ENCODE measurements at regions not wholly inside any gene's neighbourhood (a gene's known extent, or its start where the extent isn't known, plus 50 kb on each side); places are given as distances from the start of the nearest gene placed in this dataset.

DNA sequence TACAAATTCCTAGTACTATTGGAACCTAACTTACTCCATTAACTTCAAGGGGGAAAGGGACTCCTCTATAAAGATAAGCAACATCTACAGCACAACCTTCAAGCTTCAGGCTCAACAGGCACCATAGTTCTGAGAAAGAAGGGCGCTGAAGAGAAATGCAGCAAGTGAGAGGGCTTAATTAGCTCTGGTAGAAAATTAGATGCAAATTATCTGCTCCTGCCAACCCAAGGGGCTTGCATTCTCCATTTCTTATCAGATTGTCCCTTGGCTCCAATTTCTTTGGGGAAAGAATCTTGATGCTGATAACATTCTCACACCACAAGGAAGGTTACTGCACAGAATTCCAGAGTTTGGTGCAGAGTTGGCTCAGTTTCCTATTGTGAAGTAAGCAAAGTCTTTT lies 214.6 kb downstream of the GABRG2 start:
- H3K9me3 ChIP-seq (ENCODE audit: control insufficient read depth, insufficient read depth, low read depth, low read length) = no peaks in the 10 kb centered on the region
- in situ Hi-C loops (cut with HindIII; ENCODE audit: low pct_unique_long_range_greater_than_20kb, low sequenced_read_pairs) = no loop called here
- no peak overlapping the region for H3K4me3 ChIP-seq (ENCODE audit: low read depth in 2 of 2, low read length in 2 of 2)
- POLR2A ChIA-PET = no interaction called here
- no peak for ATAC-seq
- DNase-seq (ENCODE audit: low read depth, low spot score) = no peak
- no peak overlapping the region for H3K27ac ChIP-seq (ENCODE audit: low read length)
- H3K36me3 ChIP-seq (ENCODE audit: control insufficient read depth, insufficient read depth, low read length) = no peaks in the 10 kb centered on the region
- H3K4me1 ChIP-seq (ENCODE audit: control insufficient read depth, insufficient read depth, low read length) = no peaks in the 10 kb centered on the region
- no peaks in the 10 kb centered on the region for H3K27me3 ChIP-seq (ENCODE audit: control insufficient read depth, insufficient read depth, low read length)
- TF ChIP-seq CTCF (IDR thresholded peaks at IDR 0.05) (no peak), TCF7L2 (IDR thresholded peaks at IDR 0.05; ENCODE audit: low read depth, low read length) (no peak), SIN3A (IDR thresholded peaks at IDR 0.05; ENCODE audit: borderline replicate concordance, insufficient read depth, low read depth, low read length) (no peak), POLR2AphosphoS5 (IDR thresholded peaks at IDR 0.05; ENCODE audit: low read depth, low read length) (no peak)
- TF ChIP-seq, protein P1, sequence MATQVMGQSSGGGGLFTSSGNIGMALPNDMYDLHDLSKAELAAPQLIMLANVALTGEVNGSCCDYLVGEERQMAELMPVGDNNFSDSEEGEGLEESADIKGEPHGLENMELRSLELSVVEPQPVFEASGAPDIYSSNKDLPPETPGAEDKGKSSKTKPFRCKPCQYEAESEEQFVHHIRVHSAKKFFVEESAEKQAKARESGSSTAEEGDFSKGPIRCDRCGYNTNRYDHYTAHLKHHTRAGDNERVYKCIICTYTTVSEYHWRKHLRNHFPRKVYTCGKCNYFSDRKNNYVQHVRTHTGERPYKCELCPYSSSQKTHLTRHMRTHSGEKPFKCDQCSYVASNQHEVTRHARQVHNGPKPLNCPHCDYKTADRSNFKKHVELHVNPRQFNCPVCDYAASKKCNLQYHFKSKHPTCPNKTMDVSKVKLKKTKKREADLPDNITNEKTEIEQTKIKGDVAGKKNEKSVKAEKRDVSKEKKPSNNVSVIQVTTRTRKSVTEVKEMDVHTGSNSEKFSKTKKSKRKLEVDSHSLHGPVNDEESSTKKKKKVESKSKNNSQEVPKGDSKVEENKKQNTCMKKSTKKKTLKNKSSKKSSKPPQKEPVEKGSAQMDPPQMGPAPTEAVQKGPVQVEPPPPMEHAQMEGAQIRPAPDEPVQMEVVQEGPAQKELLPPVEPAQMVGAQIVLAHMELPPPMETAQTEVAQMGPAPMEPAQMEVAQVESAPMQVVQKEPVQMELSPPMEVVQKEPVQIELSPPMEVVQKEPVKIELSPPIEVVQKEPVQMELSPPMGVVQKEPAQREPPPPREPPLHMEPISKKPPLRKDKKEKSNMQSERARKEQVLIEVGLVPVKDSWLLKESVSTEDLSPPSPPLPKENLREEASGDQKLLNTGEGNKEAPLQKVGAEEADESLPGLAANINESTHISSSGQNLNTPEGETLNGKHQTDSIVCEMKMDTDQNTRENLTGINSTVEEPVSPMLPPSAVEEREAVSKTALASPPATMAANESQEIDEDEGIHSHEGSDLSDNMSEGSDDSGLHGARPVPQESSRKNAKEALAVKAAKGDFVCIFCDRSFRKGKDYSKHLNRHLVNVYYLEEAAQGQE (IDR thresholded peaks at IDR 0.05; ENCODE audit: insufficient read depth in 1 of 2, low read depth in 2 of 2, low read length in 1 of 2) = no peak
- intact Hi-C loops (cut with micrococcal nuclease; ENCODE audit: unreplicated experiment) = no loop called here
- CTCF ChIA-PET = no interaction called here
- no TSS peak for BruUV-seq (replicated peaks)

DNA sequence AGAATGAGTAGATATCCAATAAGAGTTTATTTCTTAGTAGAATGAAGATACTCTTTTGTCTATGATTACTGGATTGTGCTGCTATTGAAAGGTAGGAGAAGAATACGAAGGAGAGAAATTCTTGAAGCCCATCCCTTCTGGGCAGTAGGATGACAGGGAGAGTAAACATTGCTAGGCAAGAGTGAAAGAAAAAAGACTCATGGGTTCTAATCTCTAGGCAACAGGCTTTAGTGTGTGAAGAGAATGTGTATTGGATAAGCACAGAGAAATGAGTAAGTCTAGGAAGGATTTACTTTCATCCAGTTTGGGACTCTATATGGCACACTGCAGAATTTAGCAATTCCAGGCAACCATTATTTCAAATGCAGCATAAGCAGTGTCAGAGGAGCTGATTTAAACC lies 216.0 kb downstream of the GABRG2 start:
- Histone ChIP-seq H3K4me3 (ENCODE audit: low read depth in 2 of 2, low read length in 2 of 2) (no peak overlapping the region), H3K27me3 (ENCODE audit: control insufficient read depth, insufficient read depth, low read length) (no peaks in the 10 kb centered on the region), H3K27ac (ENCODE audit: low read length) (no peak overlapping the region), H3K9me3 (ENCODE audit: control insufficient read depth, insufficient read depth, low read depth, low read length) (no peaks in the 10 kb centered on the region), H3K36me3 (ENCODE audit: control insufficient read depth, insufficient read depth, low read length) (no peaks in the 10 kb centered on the region), H3K4me1 (ENCODE audit: control insufficient read depth, insufficient read depth, low read length) (no peaks in the 10 kb centered on the region)
- no TSS peak for BruUV-seq (replicated peaks)
- TF ChIP-seq TCF7L2 (IDR thresholded peaks at IDR 0.05; ENCODE audit: low read depth, low read length) (no peak), SIN3A (IDR thresholded peaks at IDR 0.05; ENCODE audit: borderline replicate concordance, insufficient read depth, low read depth, low read length) (no peak), POLR2AphosphoS5 (IDR thresholded peaks at IDR 0.05; ENCODE audit: low read depth, low read length) (no peak)
- TF ChIP-seq, protein P1 (IDR thresholded peaks at IDR 0.05; ENCODE audit: insufficient read depth in 1 of 2, low read depth in 2 of 2, low read length in 1 of 2) = no peak
- in situ Hi-C loops (cut with HindIII; ENCODE audit: low pct_unique_long_range_greater_than_20kb, low sequenced_read_pairs) (no loop called here), intact Hi-C loops (cut with micrococcal nuclease; ENCODE audit: unreplicated experiment) (no loop called here)
- ChIA-PET POLR2A (no interaction called here), CTCF (no interaction called here)
- DNase-seq (ENCODE audit: low read depth, low spot score) (no peak), ATAC-seq (no peak)

Data from Panc1 (cell line).